Effector memory CD8-positive, alpha-beta T cell (primary cell): ENCODE measurements at regions not wholly inside any gene's neighbourhood (a gene's known extent, or its start where the extent isn't known, plus 50 kb on each side); places are given as distances from the start of the nearest gene placed in this dataset.

Experiments used
- ATAC-seq: fragments of 150-1000 bp; cut with Tn5 transposase; replicated peaks from 2 replicates; pipeline ENCODE4 v1.10.0; 2021; ENCODE audit warnings: mild to moderate bottlenecking, moderate library complexity
- DNase-seq, 3 experiments: peaks; one replicate each; pipeline ENCODE4 v3.0.0; 2021
- H3K27ac Mint-ChIP-seq, 2 donors: one replicate each; pipeline ENCODE4 v1.8.0; 2022; ENCODE audit warnings: mild to moderate bottlenecking in 2 of 2, mixed read lengths in 2 of 2, moderate library complexity in 2 of 2
- H3K27me3 Mint-ChIP-seq, 2 donors: one replicate each; pipeline ENCODE4 v1.8.0; 2022; ENCODE audit warnings: mixed read lengths in 2 of 2
- H3K36me3 Mint-ChIP-seq: one replicate; pipeline ENCODE4 v1.8.0; 2022; ENCODE audit warnings: mild to moderate bottlenecking, moderate library complexity, mixed read lengths; ENCODE audit not compliant: insufficient read depth
- H3K4me1 Mint-ChIP-seq, 2 donors: one replicate each; pipeline ENCODE4 v1.8.0; 2022; ENCODE audit warnings: low read depth in 2 of 2, mixed read lengths in 2 of 2
- H3K4me3 Mint-ChIP-seq, 2 donors: one replicate each; pipeline ENCODE4 v1.8.0; 2022; ENCODE audit warnings: mild to moderate bottlenecking in 2 of 2, mixed read lengths in 2 of 2, moderate library complexity in 2 of 2
- H3K9me3 Mint-ChIP-seq, 2 donors: one replicate each; pipeline ENCODE4 v1.8.0; 2022; ENCODE audit warnings: mixed read lengths in 2 of 2

DNA sequence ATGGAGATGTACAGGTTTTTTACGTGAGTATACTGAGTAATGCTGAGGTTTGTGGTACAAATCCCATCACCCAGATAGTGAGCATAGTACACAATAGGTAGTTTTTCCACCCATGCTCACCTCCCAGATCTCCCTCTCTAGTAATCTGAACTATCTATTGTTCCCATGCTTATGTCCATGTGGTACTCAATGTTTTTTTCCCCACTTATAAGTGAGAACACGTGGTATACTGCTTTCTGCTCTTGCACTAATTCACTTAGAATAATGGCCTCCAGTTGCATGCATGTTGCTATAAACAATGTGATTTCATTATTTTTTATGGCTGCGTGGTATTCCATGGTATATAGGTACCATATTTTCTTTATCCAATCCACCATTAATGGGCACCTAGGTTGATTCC is 593.9 kb downstream of the ANXA1 start:
- H3K27me3 Mint-ChIP-seq = no peaks in the 10 kb centered on the region
- no peak for DNase-seq
- no peaks in the 10 kb centered on the region for H3K4me1 Mint-ChIP-seq
- no peak overlapping the region for H3K4me3 Mint-ChIP-seq
- no peak for ATAC-seq
- no peaks in the 10 kb centered on the region for H3K36me3 Mint-ChIP-seq
- H3K9me3 Mint-ChIP-seq = peaks cover 0 to 4% of the 10 kb centered on the region in 2 donors
- H3K27ac Mint-ChIP-seq = no peak overlapping the region

GRCh38 chr9:73753171-73753570 is 601.5 kb downstream of the ANXA1 start:
- ATAC-seq (no peak), DNase-seq (no peak)
- H3K4me1 Mint-ChIP-seq = no peaks in the 10 kb centered on the region
- H3K9me3 Mint-ChIP-seq = peaks cover 0 to 4% of the 10 kb centered on the region in 2 donors
- H3K27me3 Mint-ChIP-seq = no peaks in the 10 kb centered on the region
- no peak overlapping the region for H3K4me3 Mint-ChIP-seq
- H3K36me3 Mint-ChIP-seq = no peaks in the 10 kb centered on the region
- no peak overlapping the region for H3K27ac Mint-ChIP-seq

DNA sequence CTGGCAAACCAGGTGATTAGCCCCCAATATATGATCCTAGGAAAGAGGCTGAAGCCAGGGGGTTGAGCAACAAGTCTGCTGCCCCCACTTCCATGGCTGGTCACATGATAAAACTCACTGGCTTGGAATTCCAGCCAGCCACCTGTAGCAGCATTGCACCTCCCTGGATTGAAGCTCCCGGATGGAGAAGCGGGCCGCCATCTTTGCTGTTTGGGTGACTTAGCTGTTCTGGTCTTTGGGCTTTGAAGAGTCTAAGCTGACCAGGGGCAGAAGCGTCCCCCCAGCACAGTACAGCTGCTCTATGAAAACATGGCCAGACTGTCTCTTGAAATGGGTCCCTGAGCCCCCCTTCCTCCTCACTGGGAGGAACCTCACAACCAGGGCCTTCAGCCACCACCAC is 610.2 kb downstream of the ANXA1 start:
- Mint-ChIP-seq H3K4me1 (no peaks in the 10 kb centered on the region), H3K27ac (no peak overlapping the region)
- no peak for DNase-seq

DNA sequence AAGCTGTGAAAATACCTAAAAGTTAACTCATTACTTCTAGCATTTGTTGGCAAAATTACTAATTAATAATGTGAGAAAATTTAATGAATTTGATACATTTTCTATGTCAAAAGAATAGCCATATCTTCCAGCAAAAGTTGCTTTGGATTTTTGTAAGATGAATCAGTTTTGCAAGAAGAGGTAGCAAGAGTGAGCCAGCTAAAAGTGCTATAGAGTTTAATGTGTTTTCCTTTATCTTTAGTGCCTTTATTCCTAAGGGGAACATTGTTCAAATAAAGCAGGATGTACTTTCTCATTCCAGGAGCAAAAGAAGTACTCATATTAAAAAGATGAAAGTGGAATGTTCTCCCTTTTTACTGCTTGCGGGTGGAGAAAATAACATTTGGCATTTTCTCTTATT is 622.2 kb downstream of the ANXA1 start:
- DNase-seq (no peak), ATAC-seq (no peak)
- Mint-ChIP-seq H3K27ac (no peak overlapping the region), H3K9me3 (peaks cover 0 to 15% of the 10 kb centered on the region in 2 donors), H3K4me1 (no peaks in the 10 kb centered on the region), H3K4me3 (no peak overlapping the region), H3K27me3 (no peaks in the 10 kb centered on the region), H3K36me3 (no peaks in the 10 kb centered on the region)

More for the DNA sequence above, 610.2 kb downstream of the ANXA1 start:
- Mint-ChIP-seq H3K36me3 (no peaks in the 10 kb centered on the region), H3K4me3 (no peak overlapping the region), H3K9me3 (peaks cover 0 to 16% of the 10 kb centered on the region in 2 donors), H3K27me3 (no peaks in the 10 kb centered on the region)
- ATAC-seq = no peak

DNA sequence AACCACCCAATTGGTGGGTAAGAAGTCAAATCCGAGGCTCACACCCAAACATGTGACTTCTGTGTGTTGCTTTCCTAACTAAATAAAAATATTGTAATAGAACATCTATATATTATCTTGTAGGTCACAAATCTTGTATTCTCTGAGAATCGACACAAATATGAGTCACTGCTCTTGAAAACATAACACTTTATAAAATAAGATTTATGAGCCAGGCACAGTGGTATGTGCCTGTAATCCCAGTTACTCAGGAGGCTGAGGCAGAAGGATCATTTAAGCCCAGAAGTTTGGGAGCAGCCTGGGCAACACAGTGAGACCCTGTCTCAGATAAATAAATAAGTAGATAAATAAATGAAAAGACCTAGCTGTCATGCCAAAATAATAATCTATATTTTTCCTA is 624.1 kb downstream of the ANXA1 start:
- no peak for DNase-seq
- Mint-ChIP-seq H3K4me1 (no peaks in the 10 kb centered on the region), H3K27ac (no peak overlapping the region), H3K4me3 (no peak overlapping the region), H3K36me3 (no peaks in the 10 kb centered on the region), H3K9me3 (peaks cover 0 to 13% of the 10 kb centered on the region in 2 donors), H3K27me3 (no peaks in the 10 kb centered on the region)
- ATAC-seq = no peak

DNA sequence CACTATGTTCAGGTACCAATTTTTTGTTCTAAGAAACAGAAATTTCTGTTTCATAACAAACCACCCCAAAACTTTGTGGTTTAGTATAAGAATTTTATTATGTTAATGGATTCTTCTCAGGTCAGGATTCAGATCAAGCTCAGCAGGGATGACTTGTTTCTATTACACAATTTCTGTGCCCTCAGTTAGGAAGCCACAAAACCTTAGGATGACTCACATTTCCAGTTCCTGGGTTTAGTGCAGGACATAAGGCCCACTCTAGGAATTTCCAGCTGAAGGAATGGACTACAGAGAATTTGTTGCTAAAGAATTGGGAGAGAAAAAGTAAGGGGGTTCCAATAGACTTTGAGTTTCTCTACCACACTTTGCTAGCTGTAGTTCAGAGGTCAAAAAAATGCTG is 629.3 kb downstream of the ANXA1 start:
- Mint-ChIP-seq H3K9me3 (peaks cover 6 to 20% of the 10 kb centered on the region in 2 donors), H3K4me1 (no peaks in the 10 kb centered on the region), H3K4me3 (no peak overlapping the region), H3K27ac (no peak overlapping the region), H3K27me3 (no peaks in the 10 kb centered on the region), H3K36me3 (no peaks in the 10 kb centered on the region)
- no peak for DNase-seq
- no peak for ATAC-seq

- Mint-ChIP-seq H3K4me3 (no peak overlapping the region), H3K9me3 (peaks cover 6 to 20% of the 10 kb centered on the region in 2 donors), H3K36me3 (no peaks in the 10 kb centered on the region), H3K27ac (no peak overlapping the region), H3K27me3 (no peaks in the 10 kb centered on the region), H3K4me1 (no peaks in the 10 kb centered on the region)
- DNase-seq (no peak), ATAC-seq (no peak)
Measured at GRCh38 chr9:73782166-73782565, 630.5 kb downstream of the ANXA1 start.

DNA sequence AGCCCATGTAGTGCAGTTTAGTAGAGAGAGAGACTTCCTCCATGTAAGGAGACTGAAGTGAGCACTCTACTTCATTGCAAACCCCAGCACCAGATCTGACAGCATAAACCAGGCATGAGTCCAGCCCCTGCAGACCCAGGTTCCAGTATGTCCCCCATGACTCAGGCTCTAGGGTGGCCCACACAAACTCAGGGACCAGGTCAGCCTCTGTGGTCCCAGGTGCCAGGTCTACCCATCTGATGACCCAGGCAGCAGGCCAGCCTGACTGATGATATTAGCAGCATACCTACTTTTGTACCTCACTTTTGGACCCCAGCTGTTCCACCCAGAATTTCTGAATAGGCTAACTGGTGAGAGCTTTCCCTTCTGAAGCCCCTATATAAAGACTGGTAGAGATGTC is 647.8 kb downstream of the ANXA1 start:
- Mint-ChIP-seq H3K27ac (no peak overlapping the region), H3K4me1 (no peaks in the 10 kb centered on the region), H3K27me3 (no peaks in the 10 kb centered on the region), H3K36me3 (no peaks in the 10 kb centered on the region), H3K4me3 (no peak overlapping the region), H3K9me3 (peaks cover 3 to 7% of the 10 kb centered on the region in 2 donors)
- ATAC-seq (no peak), DNase-seq (no peak)

DNA sequence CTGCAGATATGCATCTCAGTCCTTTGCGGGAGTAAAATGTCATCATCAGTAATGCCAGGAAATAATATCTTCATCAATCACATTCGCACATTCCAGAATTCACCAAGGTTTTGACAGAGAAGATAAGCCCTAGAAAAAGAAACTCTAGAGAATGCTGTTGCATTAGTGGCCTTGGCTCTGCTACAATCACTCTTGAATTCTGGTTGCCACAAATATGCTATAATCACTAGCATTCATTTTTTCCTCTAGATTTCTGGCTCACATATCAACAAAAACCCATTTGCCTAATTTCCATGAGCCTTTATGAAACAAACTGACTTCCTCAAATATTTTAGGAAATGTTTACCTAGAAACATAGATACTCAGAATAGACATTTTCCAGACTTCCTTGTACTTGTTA is 653.4 kb downstream of the ANXA1 start:
- Mint-ChIP-seq H3K27me3 (no peaks in the 10 kb centered on the region), H3K4me1 (no peaks in the 10 kb centered on the region), H3K9me3 (peaks cover 4 to 7% of the 10 kb centered on the region in 2 donors), H3K27ac (no peak overlapping the region), H3K36me3 (no peaks in the 10 kb centered on the region), H3K4me3 (no peak overlapping the region)
- no peak for ATAC-seq
- no peak for DNase-seq

DNA sequence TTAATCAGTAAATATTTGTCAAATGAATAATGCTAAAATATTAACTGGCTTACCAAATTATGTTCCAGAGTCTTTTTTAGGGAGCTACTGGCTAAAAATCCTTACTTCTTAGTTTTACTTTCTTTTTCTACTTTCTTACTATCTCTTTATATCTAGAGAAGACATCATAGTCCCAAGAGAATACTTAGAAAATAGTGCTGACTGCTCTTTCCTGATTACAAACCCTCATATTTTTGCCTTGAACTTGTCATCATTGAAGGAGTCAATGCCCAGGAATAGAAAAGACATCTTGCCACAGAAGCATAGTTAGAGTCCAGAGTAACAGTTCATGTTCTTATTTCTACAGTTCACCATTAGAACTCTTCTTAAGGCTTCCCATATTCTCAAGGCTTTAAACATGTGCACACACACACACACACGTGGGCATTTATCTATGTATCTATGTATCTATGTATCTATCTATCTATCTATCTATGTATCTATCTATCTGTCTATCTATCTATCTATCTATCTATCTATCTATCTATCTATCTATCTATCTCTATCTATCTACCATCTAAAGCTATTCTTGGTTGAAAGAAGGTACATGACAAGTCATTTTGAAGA is 654.3 kb downstream of the ANXA1 start:
- H3K36me3 Mint-ChIP-seq = no peaks in the 10 kb centered on the region
- H3K27me3 Mint-ChIP-seq = no peaks in the 10 kb centered on the region
- DNase-seq (no peak), ATAC-seq (no peak)
- no peak overlapping the region for H3K4me3 Mint-ChIP-seq
- no peak overlapping the region for H3K27ac Mint-ChIP-seq
- H3K9me3 Mint-ChIP-seq = peaks cover 6 to 7% of the 10 kb centered on the region in 2 donors
- no peaks in the 10 kb centered on the region for H3K4me1 Mint-ChIP-seq

DNA sequence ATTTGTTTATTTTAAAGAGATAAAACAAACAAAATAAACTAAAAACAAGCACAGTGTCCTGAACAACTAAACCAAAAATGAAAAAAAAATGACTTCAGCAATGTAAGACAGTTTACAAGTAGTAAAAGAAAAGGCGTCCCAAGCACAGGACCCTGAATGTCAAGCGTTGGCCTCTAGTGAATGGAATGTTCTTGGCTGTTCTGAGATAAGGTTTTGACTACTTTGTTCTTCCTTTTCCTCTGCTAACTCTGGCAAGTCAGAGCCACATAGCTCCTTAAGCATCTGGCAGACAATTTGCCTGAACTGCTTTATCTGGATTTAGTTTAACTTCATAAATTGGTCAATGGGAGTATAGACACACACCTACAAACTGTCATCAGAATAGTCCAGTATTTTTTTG is 655.2 kb downstream of the ANXA1 start:
- no peaks in the 10 kb centered on the region for H3K36me3 Mint-ChIP-seq
- ATAC-seq (no peak), DNase-seq (no peak)
- no peak overlapping the region for H3K4me3 Mint-ChIP-seq
- H3K9me3 Mint-ChIP-seq = peaks cover 0 to 6% of the 10 kb centered on the region in 2 donors
- no peaks in the 10 kb centered on the region for H3K27me3 Mint-ChIP-seq
- H3K4me1 Mint-ChIP-seq = no peaks in the 10 kb centered on the region
- no peak overlapping the region for H3K27ac Mint-ChIP-seq

DNA sequence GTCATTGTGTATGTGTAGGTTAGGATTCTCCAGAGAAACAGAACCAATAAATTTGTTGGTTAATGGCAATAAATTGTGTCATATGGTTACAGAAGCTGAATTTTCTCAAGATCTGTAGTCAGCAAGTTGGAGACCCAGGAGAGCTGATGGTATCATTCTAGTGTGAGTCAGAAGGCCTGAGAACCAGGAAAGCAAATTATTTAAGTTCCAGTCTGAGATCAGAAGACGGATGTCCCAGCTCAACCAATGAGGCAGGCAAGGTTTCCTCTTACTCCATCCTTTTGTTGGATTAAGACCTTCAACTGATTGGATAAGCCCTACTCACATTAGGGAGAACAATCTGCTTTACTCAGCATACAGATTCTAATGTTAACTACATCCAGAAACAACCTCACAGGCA is 656.3 kb downstream of the ANXA1 start:
- DNase-seq (no peak), ATAC-seq (no peak)
- Mint-ChIP-seq H3K9me3 (peaks cover 0 to 7% of the 10 kb centered on the region in 2 donors), H3K27me3 (no peaks in the 10 kb centered on the region), H3K27ac (no peak overlapping the region), H3K36me3 (no peaks in the 10 kb centered on the region), H3K4me1 (no peaks in the 10 kb centered on the region), H3K4me3 (no peak overlapping the region)

DNA sequence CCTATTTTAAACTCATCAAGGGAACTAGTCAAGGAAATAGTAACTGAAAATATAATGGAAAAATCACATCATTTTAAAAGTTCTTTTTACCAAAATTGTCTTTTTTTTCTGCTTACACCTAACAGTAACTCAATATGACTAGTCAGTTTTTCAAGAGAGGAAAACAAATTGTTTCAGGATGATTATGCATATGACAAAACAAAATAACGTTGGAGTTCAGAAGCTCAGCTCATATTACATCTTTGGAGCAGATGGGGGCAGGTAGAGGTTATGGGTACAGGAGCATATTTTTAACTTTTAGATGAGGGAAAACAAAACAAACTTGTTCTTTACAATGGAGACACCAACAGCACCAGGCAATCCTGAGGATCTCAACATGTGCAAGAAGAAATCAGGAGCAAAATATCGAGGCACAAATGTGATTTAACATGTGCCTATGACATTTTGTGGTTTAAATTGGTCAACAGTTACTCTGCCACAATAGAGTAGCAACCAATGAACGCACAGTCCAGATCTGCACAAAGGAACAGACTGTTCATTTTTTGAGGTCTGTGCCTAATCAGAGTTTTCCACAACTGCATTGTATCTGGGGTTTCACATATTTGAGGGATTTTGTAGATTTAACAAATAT is 659.0 kb downstream of the ANXA1 start:
- Mint-ChIP-seq H3K4me3 (no peak overlapping the region), H3K9me3 (peaks cover 0 to 9% of the 10 kb centered on the region in 2 donors), H3K27ac (no peak overlapping the region), H3K27me3 (no peaks in the 10 kb centered on the region), H3K36me3 (no peaks in the 10 kb centered on the region), H3K4me1 (no peaks in the 10 kb centered on the region)
- DNase-seq (no peak), ATAC-seq (no peak)

DNA sequence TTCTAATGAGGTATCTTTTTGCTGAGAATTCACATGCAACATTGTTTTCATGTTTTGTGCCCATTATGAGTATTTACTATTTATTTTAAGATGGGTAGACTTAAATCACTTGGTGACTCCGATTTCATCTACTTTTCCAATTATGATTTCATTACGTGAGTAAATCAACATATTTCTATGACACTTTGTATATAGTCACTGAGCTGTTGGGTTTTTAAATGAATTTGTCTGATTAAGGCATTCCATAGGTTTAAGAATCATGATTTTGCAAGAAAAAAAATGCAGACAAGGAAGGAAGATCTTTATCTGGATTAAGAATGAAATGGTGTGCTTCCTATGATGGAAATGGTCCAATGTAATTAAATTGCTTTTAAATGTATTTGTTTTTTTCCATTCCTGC is 661.9 kb downstream of the ANXA1 start:
- H3K27me3 Mint-ChIP-seq = no peaks in the 10 kb centered on the region
- ATAC-seq = no peak
- H3K9me3 Mint-ChIP-seq = peaks cover 0 to 6% of the 10 kb centered on the region in 2 donors
- no peaks in the 10 kb centered on the region for H3K36me3 Mint-ChIP-seq
- H3K4me3 Mint-ChIP-seq = no peak overlapping the region
- no peak for DNase-seq
- no peak overlapping the region for H3K27ac Mint-ChIP-seq
- H3K4me1 Mint-ChIP-seq = no peaks in the 10 kb centered on the region
